Stomach (tissue), 8 donors: ENCODE measurements at regions not wholly inside any gene's neighbourhood (a gene's known extent, or its start where the extent isn't known, plus 50 kb on each side); places are given as distances from the start of the nearest gene placed in this dataset.

ENCODE experiments used
- DNase-seq, 2 donors: peaks; one replicate each; pipeline versions ENCODE4 v3.0.0 to v3.0.0-alpha.2; 2013 to 2019
- H3K27ac ChIP-seq, 5 donors: fragments of 200-600 bp in 4 of 5; sonication (generic) in 4 of 5; one replicate each; pipeline ENCODE4 v1.5.1; 2013 to 2019; ENCODE audit warnings: mild to moderate bottlenecking in 1 of 5, moderate library complexity in 1 of 5
- H3K27me3 ChIP-seq, 3 donors: fragments of 200-600 bp; sonication (generic); one replicate each; pipeline ENCODE4 v1.5.1; 2017 to 2019; ENCODE audit warnings: mixed run types in 1 of 3
- H3K36me3 ChIP-seq, 4 donors: fragments of 200-600 bp; sonication (generic); 1 replicate in 3 of 4; 2 replicates in 1 of 4; pipeline ENCODE4 v1.5.1; 2016 to 2019
- H3K4me1 ChIP-seq, 4 donors: fragments of 200-600 bp; sonication (generic); one replicate each; pipeline ENCODE4 v1.5.1; 2016 to 2019
- H3K4me3 ChIP-seq, 4 donors: fragments of 200-600 bp; sonication (generic) in 3 of 4; one replicate each; pipeline ENCODE4 v1.5.1; 2016 to 2019; ENCODE audit warnings: mild to moderate bottlenecking in 1 of 4
- H3K9me3 ChIP-seq, 4 donors: fragments of 200-600 bp; sonication (generic); one replicate each; pipeline ENCODE4 v1.5.1; 2016 to 2019
- EP300 ChIP-seq: sonication (generic); formaldehyde crosslinking; IDR thresholded peaks from one replicate; pipeline ENCODE4 v1.6.1; 2017; ENCODE audit warnings: antibody characterized with exemption
- POLR2A ChIP-seq, 4 donors: fragments of 450-650 bp; IDR thresholded peaks; one replicate each; pipeline ENCODE4 v1.6.1; 2016; ENCODE audit warnings: antibody characterized with exemption in 4 of 4, control low read depth in 2 of 4, mild to moderate bottlenecking in 1 of 4, moderate library complexity in 1 of 4
- POLR2AphosphoS5 ChIP-seq, 3 donors: sonication (generic); formaldehyde crosslinking; IDR thresholded peaks; one replicate each; pipeline ENCODE4 v1.6.1; 2016; ENCODE audit warnings: antibody characterized with exemption in 3 of 3
- WGBS, 5 donors: extraction: QIAGEN DNeasy Blood & Tissue Kit in 3 of 5; methylation state at CpG; one replicate each; pipeline versions ENCODE4 v1.1.5 to v1.1.7; 2013 to 2018; 5-methylcytosine and 5-hydroxymethylcytosine counted together
- intact Hi-C: fragments of 100-400 bp; cut with DNase I; formaldehyde crosslinking; loops from one replicate; pipeline ENCODE4 v1.15.1; 2023; ENCODE audit warnings: low total_unique reads
- TF ChIP-seq, protein P1 (sequence below), 7 experiments: fragments of 450-650 bp in 4 of 7; fragments of 200-600 bp in 3 of 7; sonication (generic) in 3 of 7; IDR thresholded peaks; one replicate each; pipeline ENCODE4 v1.5.1; 2016 to 2019; ENCODE audit warnings: antibody characterized with exemption in 7 of 7, control low read depth in 2 of 7, mild to moderate bottlenecking in 1 of 7
- donor health status: healthy with polysubstance abuse.
- donor health status: Bipolar disorder and iron deficiency.
- donor health status: healthy.

DNA sequence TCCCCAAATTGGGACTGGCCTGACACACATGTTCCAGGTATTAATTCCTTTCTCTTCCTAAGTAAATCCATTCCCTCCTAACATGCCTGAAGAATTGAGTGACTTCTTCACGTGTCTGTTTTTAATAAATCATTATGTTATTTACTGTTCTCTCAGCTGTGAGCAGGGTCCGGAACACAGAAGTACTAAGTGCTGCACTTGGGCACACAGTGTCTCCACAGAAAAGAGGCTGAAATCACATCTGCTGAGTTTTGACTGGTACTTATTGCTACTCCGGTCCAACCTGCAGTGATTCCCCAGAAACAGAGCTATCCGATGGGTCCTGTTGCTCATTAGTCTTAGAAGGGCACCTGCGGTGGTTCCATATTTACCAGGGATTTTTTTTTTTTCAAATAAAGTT, 202.6 kb downstream of the RBM46 start:
- no peaks in the 10 kb centered on the region for H3K27me3 ChIP-seq
- WGBS, 5 donors: 87 to 90% (median 89%) methylated on average over 5 of the region's 5 CpGs
- no peak overlapping the region for H3K27ac ChIP-seq
- H3K4me3 ChIP-seq: no peak overlapping the region
- no peak for TF ChIP-seq POLR2AphosphoS5 (IDR thresholded peaks at IDR 0.05)
- TF ChIP-seq EP300: no peak
- TF ChIP-seq, protein P1, sequence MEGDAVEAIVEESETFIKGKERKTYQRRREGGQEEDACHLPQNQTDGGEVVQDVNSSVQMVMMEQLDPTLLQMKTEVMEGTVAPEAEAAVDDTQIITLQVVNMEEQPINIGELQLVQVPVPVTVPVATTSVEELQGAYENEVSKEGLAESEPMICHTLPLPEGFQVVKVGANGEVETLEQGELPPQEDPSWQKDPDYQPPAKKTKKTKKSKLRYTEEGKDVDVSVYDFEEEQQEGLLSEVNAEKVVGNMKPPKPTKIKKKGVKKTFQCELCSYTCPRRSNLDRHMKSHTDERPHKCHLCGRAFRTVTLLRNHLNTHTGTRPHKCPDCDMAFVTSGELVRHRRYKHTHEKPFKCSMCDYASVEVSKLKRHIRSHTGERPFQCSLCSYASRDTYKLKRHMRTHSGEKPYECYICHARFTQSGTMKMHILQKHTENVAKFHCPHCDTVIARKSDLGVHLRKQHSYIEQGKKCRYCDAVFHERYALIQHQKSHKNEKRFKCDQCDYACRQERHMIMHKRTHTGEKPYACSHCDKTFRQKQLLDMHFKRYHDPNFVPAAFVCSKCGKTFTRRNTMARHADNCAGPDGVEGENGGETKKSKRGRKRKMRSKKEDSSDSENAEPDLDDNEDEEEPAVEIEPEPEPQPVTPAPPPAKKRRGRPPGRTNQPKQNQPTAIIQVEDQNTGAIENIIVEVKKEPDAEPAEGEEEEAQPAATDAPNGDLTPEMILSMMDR (IDR thresholded peaks at IDR 0.05): no peak
- no peak for TF ChIP-seq POLR2A (IDR thresholded peaks at IDR 0.05)
- intact Hi-C loops: loop anchor here (10.0 kb wide), 1 partner anchor 371 kb away; no protein-coding TSS in a partner anchor
- H3K4me1 ChIP-seq: no peaks in the 10 kb centered on the region
- DNase-seq: no peak
- H3K36me3 ChIP-seq: no peaks in the 10 kb centered on the region
- no peaks in the 10 kb centered on the region for H3K9me3 ChIP-seq

DNA sequence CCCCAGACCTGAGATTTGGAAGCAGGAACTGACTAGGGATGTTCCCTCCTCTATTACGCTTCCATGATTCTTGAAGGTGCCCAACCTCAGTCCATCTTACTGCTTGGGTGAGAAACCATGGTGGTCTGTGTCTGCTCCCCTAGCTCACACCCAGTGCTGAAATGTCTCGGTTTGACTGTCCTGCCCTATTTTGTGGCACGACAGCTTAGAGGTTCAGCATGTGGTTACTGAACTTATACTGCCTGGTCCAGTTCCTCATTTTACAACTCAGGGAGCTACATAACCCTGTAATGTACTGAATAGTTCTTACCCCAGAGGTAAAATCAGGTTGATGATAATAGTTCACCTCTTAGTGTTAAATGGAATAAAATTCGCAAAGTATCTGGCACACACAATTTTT, 203.1 kb downstream of the RBM46 start:
- WGBS, 5 donors: 77 to 89% (median 83%) methylated on average over 4 of the region's 4 CpGs
- no peak for DNase-seq
- H3K4me1 ChIP-seq: no peaks in the 10 kb centered on the region
- no peaks in the 10 kb centered on the region for H3K36me3 ChIP-seq
- H3K9me3 ChIP-seq: no peaks in the 10 kb centered on the region
- H3K27me3 ChIP-seq: no peaks in the 10 kb centered on the region
- intact Hi-C loops: loop anchor here (10.0 kb wide), 1 partner anchor 371 kb away; no protein-coding TSS in a partner anchor
- H3K27ac ChIP-seq: no peak overlapping the region
- no peak overlapping the region for H3K4me3 ChIP-seq
- TF ChIP-seq EP300 (no peak), POLR2A (IDR thresholded peaks at IDR 0.05) (no peak), POLR2AphosphoS5 (IDR thresholded peaks at IDR 0.05) (no peak)
- TF ChIP-seq, protein P1 (IDR thresholded peaks at IDR 0.05): no peak

DNA sequence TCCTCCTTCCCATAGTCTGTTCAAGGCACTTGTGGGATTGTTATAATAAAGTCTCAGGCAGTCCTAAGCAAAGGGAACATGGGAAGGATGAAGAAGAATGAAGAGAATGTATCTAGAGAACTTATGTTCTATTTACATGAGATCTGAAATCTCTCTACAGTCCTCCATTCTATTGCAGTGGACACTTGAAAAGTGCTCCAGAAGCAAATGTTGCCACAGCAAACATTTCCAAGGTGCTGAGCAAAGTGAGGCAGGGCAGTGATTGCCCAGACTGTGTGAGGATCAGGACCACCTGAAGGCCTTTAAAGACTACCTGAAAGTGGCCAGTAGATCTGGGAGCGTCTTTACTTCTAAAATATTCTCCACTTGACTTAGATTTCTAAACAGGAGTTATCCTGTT, 203.5 kb downstream of the RBM46 start:
- no peak for DNase-seq
- no peak overlapping the region for H3K4me3 ChIP-seq
- 42 to 87% (median 81%) methylated on average over 1 of the region's 1 CpG for WGBS, 5 donors
- TF ChIP-seq POLR2AphosphoS5 (IDR thresholded peaks at IDR 0.05): no peak
- TF ChIP-seq, protein P1 (IDR thresholded peaks at IDR 0.05): no peak
- no peak for TF ChIP-seq POLR2A (IDR thresholded peaks at IDR 0.05)
- TF ChIP-seq EP300: no peak
- H3K27ac ChIP-seq: no peak overlapping the region
- H3K4me1 ChIP-seq: no peaks in the 10 kb centered on the region
- H3K27me3 ChIP-seq: no peaks in the 10 kb centered on the region
- no peaks in the 10 kb centered on the region for H3K36me3 ChIP-seq
- H3K9me3 ChIP-seq: no peaks in the 10 kb centered on the region
- intact Hi-C loops: loop anchor here (10.0 kb wide), 1 partner anchor 370 kb away; no protein-coding TSS in a partner anchor

DNA sequence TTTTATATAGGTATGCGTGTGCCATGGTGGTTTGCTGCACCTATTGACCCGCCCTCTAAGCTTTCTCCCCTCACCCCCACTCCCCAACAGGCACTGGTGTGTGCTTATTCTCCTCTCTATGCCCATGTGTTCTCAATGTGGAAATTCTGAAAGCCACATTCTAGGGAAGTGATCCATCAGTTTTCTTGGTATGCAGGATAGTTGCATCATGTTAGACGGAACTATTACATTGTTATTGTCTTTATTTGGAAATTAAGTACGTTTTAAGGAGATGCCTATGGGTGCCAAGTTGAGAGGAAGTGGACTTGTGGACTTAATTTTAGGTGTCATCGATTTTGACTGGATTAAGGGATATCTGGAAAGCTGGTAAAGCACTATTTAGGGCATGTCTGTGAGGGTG, 204.6 kb downstream of the RBM46 start:
- Histone ChIP-seq H3K36me3 (no peaks in the 10 kb centered on the region), H3K4me1 (no peaks in the 10 kb centered on the region), H3K27ac (no peak overlapping the region), H3K27me3 (no peaks in the 10 kb centered on the region), H3K9me3 (no peaks in the 10 kb centered on the region), H3K4me3 (no peak overlapping the region)
- TF ChIP-seq EP300 (no peak), POLR2A (IDR thresholded peaks at IDR 0.05) (no peak), POLR2AphosphoS5 (IDR thresholded peaks at IDR 0.05) (no peak)
- TF ChIP-seq, protein P1 (IDR thresholded peaks at IDR 0.05): no peak
- intact Hi-C loops: loop anchor here (10.0 kb wide), 1 partner anchor 369 kb away; no protein-coding TSS in a partner anchor
- no peak for DNase-seq
- 55 to 74% (median 68%) methylated on average over 5 of the region's 5 CpGs for WGBS, 5 donors
